A673 (cell line): ENCODE measurements at regions not wholly inside any gene's neighbourhood (a gene's known extent, or its start where the extent isn't known, plus 50 kb on each side); places are given as distances from the start of the nearest gene placed in this dataset.

Experiments used
- BruUV-seq: library from RNA; stranded (reverse); fragments of 400-500 nt; replicated peaks from 2 replicates; lab custom pipeline; 2021; lab: Mats Ljungman, UMichigan
- CTCF ChIA-PET: fragments of 300-600 bp; sonication (Branson Sonifier 250); formaldehyde crosslinking; loops from one replicate; lab custom pipeline; 2022; ENCODE audit warnings: antibody characterized with exemption; lab: Charles Lee
- POLR2A ChIA-PET: fragments of 300-600 bp; sonication (Branson Sonifier 250); formaldehyde crosslinking; loops from one replicate; lab custom pipeline; 2022; ENCODE audit warnings: antibody characterized with exemption; ENCODE audit not compliant: low non-redundant PET; lab: Charles Lee
- DNase-seq: peaks from one replicate; pipeline ENCODE4 v3.0.0-alpha.2; 2015; ENCODE audit warnings: low spot score
- H3K27ac ChIP-seq: fragments of 200-600 bp; sonication (generic); 2 replicates; pipeline ENCODE4 v1.5.1; 2016; ENCODE audit warnings: mixed run types, low read depth, mild to moderate bottlenecking, mixed read lengths, antibody characterized with exemption, low read length; ENCODE audit not compliant: poor library complexity, severe bottlenecking
- H3K27me3 ChIP-seq: fragments of 200-600 bp; sonication (generic); replicated peaks from 2 replicates; pipeline ENCODE4 v1.6.1; 2017; ENCODE audit warnings: mixed run types, low read depth, mild to moderate bottlenecking, mixed read lengths, antibody characterized with exemption, low read length; ENCODE audit not compliant: insufficient read depth, poor library complexity
- H3K36me3 ChIP-seq: fragments of 200-600 bp; sonication (generic); 2 replicates; pipeline ENCODE4 v1.6.1; 2016; ENCODE audit warnings: mixed run types, mild to moderate bottlenecking, mixed read lengths, antibody characterized with exemption, low read length; ENCODE audit not compliant: insufficient read depth, poor library complexity, severe bottlenecking
- H3K4me1 ChIP-seq: fragments of 200-600 bp; sonication (generic); 2 replicates; pipeline ENCODE4 v1.6.1; 2017; ENCODE audit warnings: mixed run types, mild to moderate bottlenecking, mixed read lengths, antibody characterized with exemption, low read length; ENCODE audit not compliant: insufficient read depth, poor library complexity, severe bottlenecking
- H3K4me3 ChIP-seq: fragments of 200-600 bp; sonication (generic); 2 replicates; pipeline ENCODE4 v1.5.1; 2016; ENCODE audit warnings: low read depth, mixed run types, mild to moderate bottlenecking, mixed read lengths, low read length; ENCODE audit not compliant: poor library complexity, severe bottlenecking
- H3K9me3 ChIP-seq: fragments of 200-600 bp; sonication (generic); 2 replicates; pipeline ENCODE4 v1.6.1; 2016; ENCODE audit warnings: mixed run types, low read depth, mild to moderate bottlenecking, mixed read lengths, antibody characterized with exemption, low read length; ENCODE audit not compliant: poor library complexity, severe bottlenecking
- CTCF ChIP-seq: fragments of 300-800, 200-600 bp; sonication (generic); conservative IDR thresholded peaks from 2 replicates; pipeline ENCODE4 v1.5.1; 2017; ENCODE audit warnings: low read depth, mild to moderate bottlenecking, antibody characterized with exemption, low read length, moderate library complexity, mixed read lengths
- EZH2 ChIP-seq: fragments of 200-600 bp; sonication (generic); IDR thresholded peaks from 2 replicates; pipeline ENCODE4 v1.6.1; 2017; ENCODE audit warnings: borderline replicate concordance, low read depth, mild to moderate bottlenecking, mixed read lengths, antibody characterized with exemption, low read length; ENCODE audit not compliant: poor library complexity, severe bottlenecking
- intact Hi-C: fragments of 100-400 bp; cut with micrococcal nuclease; formaldehyde crosslinking; loops from one replicate; pipeline ENCODE4 v1.10.0; 2022; ENCODE audit not compliant: unreplicated experiment

GRCh38 chr18:8504424-8504823, 104.8 kb upstream of the RAB12 start:
- Histone ChIP-seq H3K36me3 (no peaks in the 10 kb centered on the region), H3K27me3 (peaks cover 10% of the 10 kb centered on the region), H3K4me1 (no peaks in the 10 kb centered on the region), H3K9me3 (no peaks in the 10 kb centered on the region), H3K27ac (no peak overlapping the region), H3K4me3 (no peak overlapping the region)
- intact Hi-C loops: no loop called here
- no peak for DNase-seq
- BruUV-seq: no TSS peak
- ChIA-PET POLR2A (no interaction called here), CTCF (no interaction called here)
- TF ChIP-seq EZH2 (no peak), CTCF (no peak)

- ChIA-PET CTCF (no interaction called here), POLR2A (no interaction called here)
- Histone ChIP-seq H3K36me3 (no peaks in the 10 kb centered on the region), H3K27me3 (peaks cover 10% of the 10 kb centered on the region), H3K27ac (no peak overlapping the region), H3K4me1 (no peaks in the 10 kb centered on the region), H3K4me3 (no peak overlapping the region), H3K9me3 (no peaks in the 10 kb centered on the region)
- no TSS peak for BruUV-seq
- DNase-seq: no peak
- TF ChIP-seq EZH2: no peak
- no peak for TF ChIP-seq CTCF
- intact Hi-C loops: no loop called here
These were observed 104.3 kb upstream of the RAB12 start for GRCh38 chr18:8504880-8505435.

- ChIA-PET POLR2A (no interaction called here), CTCF (no interaction called here)
- Histone ChIP-seq H3K27ac (no peak overlapping the region), H3K36me3 (no peaks in the 10 kb centered on the region), H3K4me3 (no peak overlapping the region), H3K27me3 (peaks cover 10% of the 10 kb centered on the region), H3K9me3 (no peaks in the 10 kb centered on the region), H3K4me1 (no peaks in the 10 kb centered on the region)
- no peak for DNase-seq
- intact Hi-C loops: no loop called here
- no TSS peak for BruUV-seq
- TF ChIP-seq CTCF (no peak), EZH2 (no peak)
These were observed 102.8 kb upstream of the RAB12 start for GRCh38 chr18:8506251-8507049.
